MG63 (cell line): ENCODE measurements at regions not wholly inside any gene's neighbourhood (a gene's known extent, or its start where the extent isn't known, plus 50 kb on each side); places are given as distances from the start of the nearest gene placed in this dataset.
A peak's percentile ranks its signal among the peaks of the same experiment; 100 is the strongest.

Experiments used
- DNase-seq: peaks from one replicate; pipeline ENCODE4 v3.0.0-alpha.2; 2020
- H3K27me3 ChIP-seq: fragments of 250-450 bp; sonication (Bioruptor Pico); 2 replicates; pipeline ENCODE4 v1.5.1; 2020; ENCODE audit warnings: mild to moderate bottlenecking, moderate library complexity
- H3K36me3 ChIP-seq: fragments of 250-450 bp; sonication (Bioruptor Pico); 2 replicates; pipeline ENCODE4 v1.5.1; 2020; ENCODE audit warnings: mild to moderate bottlenecking, moderate library complexity
- H3K4me3 ChIP-seq: fragments of 250-450 bp; sonication (Bioruptor Pico); 2 replicates; pipeline ENCODE4 v1.5.1; 2020; ENCODE audit warnings: mild to moderate bottlenecking, moderate library complexity
- H3K9me3 ChIP-seq: fragments of 250-450 bp; sonication (Bioruptor Pico); 2 replicates; pipeline ENCODE4 v1.5.1; 2020; ENCODE audit warnings: mild to moderate bottlenecking, moderate library complexity

GRCh38 chr5:57611177-57611576 lies 128.6 kb upstream of the ACTBL2 start:
- DNase-seq, result no peak
- Histone ChIP-seq H3K4me3 (no peak overlapping the region), H3K36me3 (no peaks in the 10 kb centered on the region), H3K27me3 (no peaks in the 10 kb centered on the region), H3K9me3 (peaks cover 5% of the 10 kb centered on the region; the same call in 1 of the 2 replicates)

GRCh38 chr5:57608542-57608941 lies 125.9 kb upstream of the ACTBL2 start:
- H3K36me3 ChIP-seq, result no peaks in the 10 kb centered on the region
- no peak overlapping the region for H3K4me3 ChIP-seq
- DNase-seq, result no peak
- peaks cover 5% of the 10 kb centered on the region; the same call in 1 of the 2 replicates for H3K9me3 ChIP-seq
- no peaks in the 10 kb centered on the region for H3K27me3 ChIP-seq

- no peaks in the 10 kb centered on the region for H3K27me3 ChIP-seq
- no peak for DNase-seq
These were observed 119.4 kb upstream of the ACTBL2 start for GRCh38 chr5:57601996-57602395.

DNA sequence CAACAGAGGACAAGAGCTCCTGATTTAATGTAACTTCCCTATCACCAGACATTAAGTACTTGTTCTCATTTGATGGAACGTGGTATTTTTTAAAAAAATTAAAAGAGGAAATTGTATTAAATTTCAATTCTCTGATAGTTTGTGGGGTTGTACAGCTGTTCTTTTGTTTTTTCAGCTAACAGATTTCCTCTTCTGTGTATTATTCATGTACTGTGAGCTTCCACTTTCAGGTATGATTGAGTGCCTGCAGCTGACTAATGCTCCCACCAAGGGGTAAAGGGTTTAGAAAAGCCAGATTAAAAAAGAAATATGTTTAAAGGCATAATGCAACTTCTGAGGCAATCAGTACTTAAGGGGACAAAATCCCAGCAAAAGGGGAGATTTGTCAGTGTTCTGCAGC lies 117.7 kb upstream of the ACTBL2 start:
- Histone ChIP-seq H3K27me3 (no peaks in the 10 kb centered on the region), H3K36me3 (no peaks in the 10 kb centered on the region), H3K9me3 (no peaks in the 10 kb centered on the region), H3K4me3 (no peak overlapping the region)
- DNase-seq, result no peak

More at GRCh38 chr5:57601996-57602395, 119.4 kb upstream of the ACTBL2 start:
- no peak overlapping the region for H3K4me3 ChIP-seq
- H3K9me3 ChIP-seq, result no peaks in the 10 kb centered on the region
- no peaks in the 10 kb centered on the region for H3K36me3 ChIP-seq

DNA sequence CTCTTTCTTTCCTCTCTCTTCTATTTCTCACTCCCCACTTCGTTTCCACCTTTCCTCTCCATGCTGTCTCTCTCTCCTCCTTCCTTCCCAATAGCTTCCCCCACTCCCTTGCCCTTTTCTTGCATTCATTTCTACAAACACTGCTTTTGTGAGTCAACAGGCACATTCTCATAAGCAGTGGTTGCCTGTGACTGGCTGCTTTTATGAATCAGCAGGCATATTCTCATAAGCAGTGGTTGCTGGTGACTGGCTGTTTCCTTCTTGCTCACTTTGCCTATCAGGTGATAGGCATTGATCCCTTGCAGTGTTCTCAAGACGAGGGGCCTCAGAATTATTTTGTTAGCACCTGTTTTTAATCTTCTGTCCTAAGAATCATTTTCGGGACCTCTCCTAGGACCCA lies 116.1 kb upstream of the ACTBL2 start:
- H3K9me3 ChIP-seq, result no peaks in the 10 kb centered on the region
- H3K36me3 ChIP-seq, result no peaks in the 10 kb centered on the region
- no peak overlapping the region for H3K4me3 ChIP-seq
- no peaks in the 10 kb centered on the region for H3K27me3 ChIP-seq
- DNase-seq, result peak; percentile 22

DNA sequence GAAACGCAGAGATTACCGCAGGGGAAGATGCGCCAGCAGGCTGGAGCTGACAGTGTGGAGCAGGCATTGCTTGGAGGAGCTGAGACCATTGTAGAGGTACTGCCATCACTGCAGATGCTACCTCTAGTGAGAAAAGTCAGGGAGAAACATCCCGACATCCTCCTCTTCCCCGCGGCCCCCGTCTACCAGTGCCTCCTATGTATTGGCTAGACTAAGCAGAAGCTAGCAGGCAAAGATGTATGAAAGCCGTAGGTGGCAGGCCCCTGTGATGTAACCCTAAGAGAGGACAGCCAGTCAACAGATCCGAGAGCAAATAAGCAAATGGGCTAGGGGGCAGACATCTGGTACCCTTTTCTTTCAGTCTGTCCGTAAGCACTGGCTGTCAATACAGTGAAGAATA lies 115.5 kb upstream of the ACTBL2 start:
- DNase-seq, result no peak
- Histone ChIP-seq H3K4me3 (no peak overlapping the region), H3K27me3 (no peaks in the 10 kb centered on the region), H3K36me3 (no peaks in the 10 kb centered on the region), H3K9me3 (no peaks in the 10 kb centered on the region)

DNA sequence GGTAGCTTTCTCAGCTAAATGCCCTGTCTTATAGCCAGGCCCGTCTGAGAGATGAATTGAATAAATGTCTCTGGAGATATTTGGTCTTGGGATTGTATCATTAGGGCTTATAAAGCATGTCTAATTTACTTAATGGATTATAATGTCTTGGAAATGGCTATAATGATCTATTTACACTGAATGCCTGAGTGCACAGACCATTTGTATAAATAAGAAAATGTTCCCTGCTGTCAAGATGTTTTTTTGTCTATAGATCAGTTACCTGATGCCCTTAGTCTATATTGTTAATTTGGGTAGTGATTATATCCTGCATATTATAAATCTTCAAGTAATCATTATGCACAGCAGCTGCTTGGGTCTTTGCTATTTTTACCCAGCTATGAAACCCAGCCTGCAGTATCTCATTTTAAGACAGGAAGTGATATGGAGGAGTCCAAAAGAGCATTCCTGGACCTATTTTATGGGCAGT lies 112.9 kb upstream of the ACTBL2 start:
- Histone ChIP-seq H3K27me3 (no peaks in the 10 kb centered on the region), H3K36me3 (no peaks in the 10 kb centered on the region), H3K4me3 (no peak overlapping the region), H3K9me3 (no peaks in the 10 kb centered on the region)
- no peak for DNase-seq

GRCh38 chr5:57594436-57594835 lies 111.8 kb upstream of the ACTBL2 start:
- Histone ChIP-seq H3K4me3 (no peak overlapping the region), H3K36me3 (no peaks in the 10 kb centered on the region), H3K9me3 (no peaks in the 10 kb centered on the region), H3K27me3 (no peaks in the 10 kb centered on the region)
- DNase-seq, result no peak

DNA sequence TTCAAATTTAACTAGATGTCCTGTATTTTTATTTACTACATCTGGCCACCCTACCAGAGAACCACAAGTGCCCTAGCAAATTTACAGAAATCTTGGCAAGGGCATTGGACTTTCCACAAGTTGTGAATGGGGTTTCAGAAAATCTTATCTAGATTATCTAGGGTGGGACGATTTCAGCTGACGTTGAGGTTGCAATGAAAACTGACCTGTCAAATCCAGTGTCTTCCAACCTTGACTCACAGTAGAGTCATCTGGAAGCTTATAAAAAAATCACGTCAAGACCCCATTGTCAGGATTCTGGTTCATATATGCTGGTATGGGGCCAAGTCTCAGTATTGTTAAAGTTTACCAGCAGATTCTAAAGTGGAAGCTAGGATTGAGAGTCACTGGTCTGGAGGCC lies 109.6 kb upstream of the ACTBL2 start:
- H3K9me3 ChIP-seq, result no peaks in the 10 kb centered on the region
- H3K36me3 ChIP-seq, result no peaks in the 10 kb centered on the region
- no peak for DNase-seq
- no peaks in the 10 kb centered on the region for H3K27me3 ChIP-seq
- no peak overlapping the region for H3K4me3 ChIP-seq

DNA sequence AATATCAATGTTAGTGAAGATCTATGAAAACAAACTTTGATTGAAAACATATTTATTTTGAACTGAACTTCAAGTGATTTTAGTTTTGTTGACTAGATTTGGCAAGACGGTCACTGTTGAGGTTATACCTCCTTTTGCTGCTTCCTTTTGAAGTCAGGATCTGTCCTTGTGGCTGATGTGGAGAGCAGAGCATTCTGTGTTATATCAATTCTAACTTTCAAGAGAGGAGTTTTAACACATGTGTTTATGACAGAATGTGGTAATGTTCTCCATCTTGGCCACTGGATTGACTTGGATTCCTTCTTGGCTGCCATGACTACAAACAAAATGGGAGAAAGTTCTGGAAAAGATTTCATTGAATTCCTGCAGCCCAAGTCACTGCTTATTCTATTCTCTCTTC lies 104.0 kb upstream of the ACTBL2 start:
- DNase-seq, result no peak
- Histone ChIP-seq H3K9me3 (no peaks in the 10 kb centered on the region), H3K27me3 (no peaks in the 10 kb centered on the region), H3K36me3 (no peaks in the 10 kb centered on the region), H3K4me3 (no peak overlapping the region)

DNA sequence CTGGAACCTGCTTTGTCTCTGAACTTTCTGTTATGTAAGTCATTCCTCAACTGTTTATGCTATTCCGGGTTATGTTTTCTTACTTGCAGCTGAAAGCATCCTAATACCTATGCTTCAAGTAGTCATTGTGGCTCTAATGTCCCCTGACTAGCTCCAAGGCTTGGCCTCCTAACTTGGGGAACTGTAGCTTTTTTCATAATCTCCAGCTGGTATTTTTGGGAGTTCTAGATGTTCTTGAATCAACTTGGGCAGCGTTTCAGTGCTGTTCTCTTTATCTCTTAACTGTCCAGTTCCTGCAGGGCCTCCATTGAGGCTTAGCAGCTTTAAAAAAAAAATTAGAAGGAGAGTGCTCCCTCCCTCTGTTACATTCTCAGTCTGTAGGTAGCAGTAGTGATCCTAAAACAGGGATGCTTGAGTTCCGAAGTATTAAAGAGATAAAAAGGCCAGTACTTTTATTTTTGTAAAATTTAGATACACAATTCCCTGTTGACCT lies 100.0 kb upstream of the ACTBL2 start:
- Histone ChIP-seq H3K9me3 (no peaks in the 10 kb centered on the region), H3K27me3 (no peaks in the 10 kb centered on the region), H3K36me3 (no peaks in the 10 kb centered on the region), H3K4me3 (no peak overlapping the region)
- no peak for DNase-seq

DNA sequence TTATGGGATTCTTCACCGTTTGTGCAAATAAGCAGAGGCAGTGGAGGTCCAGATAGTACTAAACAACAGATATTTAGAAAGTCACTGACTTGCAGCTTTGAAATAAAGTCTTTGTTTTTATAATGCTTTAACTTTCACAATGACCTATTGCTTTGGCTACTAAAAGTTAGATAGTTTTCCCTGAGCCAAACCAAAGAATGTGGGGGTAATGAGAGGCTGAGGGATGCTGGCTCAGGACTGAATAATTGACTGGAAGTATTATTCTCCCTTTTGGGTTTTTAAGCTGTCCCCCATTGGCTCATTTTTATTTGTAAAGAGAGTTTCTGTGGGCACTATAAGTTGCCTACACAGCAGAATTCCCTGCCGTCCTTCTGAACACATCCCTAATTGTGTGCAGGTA lies 99.2 kb upstream of the ACTBL2 start:
- no peak for DNase-seq
- no peaks in the 10 kb centered on the region for H3K36me3 ChIP-seq
- no peaks in the 10 kb centered on the region for H3K27me3 ChIP-seq
- no peak overlapping the region for H3K4me3 ChIP-seq
- no peaks in the 10 kb centered on the region for H3K9me3 ChIP-seq

DNA sequence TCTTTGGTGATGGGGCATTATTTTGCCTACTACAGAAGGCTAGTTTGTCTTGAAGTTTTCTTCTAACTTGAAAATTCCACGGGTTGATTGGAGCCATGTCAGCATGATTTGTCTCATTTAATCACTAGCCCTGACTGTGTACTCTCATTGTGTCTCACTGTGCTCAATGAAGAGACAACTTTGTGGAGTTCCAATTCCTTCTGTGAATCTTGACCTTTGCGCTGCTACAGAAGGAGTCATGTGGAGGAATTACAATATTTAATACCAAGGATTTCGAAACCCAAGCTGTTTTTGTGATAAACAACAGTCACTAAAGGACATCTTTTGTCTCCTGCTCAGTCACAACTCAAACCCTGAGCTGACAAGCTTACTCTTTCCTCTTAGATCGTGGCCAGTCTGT lies 98.6 kb upstream of the ACTBL2 start:
- Histone ChIP-seq H3K4me3 (no peak overlapping the region), H3K36me3 (no peaks in the 10 kb centered on the region), H3K9me3 (no peaks in the 10 kb centered on the region), H3K27me3 (no peaks in the 10 kb centered on the region)
- no peak for DNase-seq

GRCh38 chr5:57577432-57578175 lies 95.0 kb upstream of the ACTBL2 start:
- Histone ChIP-seq H3K4me3 (no peak overlapping the region), H3K36me3 (no peaks in the 10 kb centered on the region), H3K9me3 (no peaks in the 10 kb centered on the region), H3K27me3 (no peaks in the 10 kb centered on the region)
- no peak for DNase-seq

GRCh38 chr5:57576317-57576716 lies 93.7 kb upstream of the ACTBL2 start:
- H3K4me3 ChIP-seq, result no peak overlapping the region
- H3K9me3 ChIP-seq, result no peaks in the 10 kb centered on the region
- H3K36me3 ChIP-seq, result no peaks in the 10 kb centered on the region
- no peaks in the 10 kb centered on the region for H3K27me3 ChIP-seq
- no peak for DNase-seq

DNA sequence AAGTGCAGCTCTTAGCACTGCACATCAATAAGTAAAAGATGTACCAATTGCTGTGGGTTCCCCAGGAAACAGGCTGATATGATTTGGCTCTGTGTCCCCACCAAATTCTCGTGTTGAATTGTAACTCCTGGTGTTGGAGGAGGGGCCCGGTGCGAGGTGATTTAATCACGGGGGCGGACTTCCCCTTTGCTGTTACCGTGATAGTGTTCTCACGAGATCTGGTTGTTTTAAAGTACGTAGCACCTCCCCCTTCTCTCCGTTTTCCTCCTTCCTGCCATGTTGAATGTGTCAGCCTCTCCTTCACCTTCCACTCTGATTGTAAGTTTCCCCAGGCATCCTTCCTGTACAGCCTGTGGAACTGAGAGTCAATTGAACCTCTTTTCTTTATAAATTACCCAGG lies 93.2 kb upstream of the ACTBL2 start:
- Histone ChIP-seq H3K27me3 (no peaks in the 10 kb centered on the region), H3K36me3 (no peaks in the 10 kb centered on the region), H3K9me3 (no peaks in the 10 kb centered on the region), H3K4me3 (no peak overlapping the region)
- DNase-seq, result no peak

- no peaks in the 10 kb centered on the region for H3K27me3 ChIP-seq
- H3K36me3 ChIP-seq, result no peaks in the 10 kb centered on the region
- H3K4me3 ChIP-seq, result no peak overlapping the region
- DNase-seq, result no peak
- H3K9me3 ChIP-seq, result no peaks in the 10 kb centered on the region
These were observed 89.8 kb upstream of the ACTBL2 start for GRCh38 chr5:57572461-57572860.

- H3K36me3 ChIP-seq, result no peaks in the 10 kb centered on the region
- no peaks in the 10 kb centered on the region for H3K27me3 ChIP-seq
- no peak for DNase-seq
- no peak overlapping the region for H3K4me3 ChIP-seq
- H3K9me3 ChIP-seq, result no peaks in the 10 kb centered on the region
These were observed 87.0 kb upstream of the ACTBL2 start for GRCh38 chr5:57569601-57570000.
